ENCODE measurements at regions not wholly inside any gene's neighbourhood (a gene's known extent, or its start where the extent isn't known, plus 50 kb on each side); places are given as distances from the start of the nearest gene placed in this dataset.

DNA sequence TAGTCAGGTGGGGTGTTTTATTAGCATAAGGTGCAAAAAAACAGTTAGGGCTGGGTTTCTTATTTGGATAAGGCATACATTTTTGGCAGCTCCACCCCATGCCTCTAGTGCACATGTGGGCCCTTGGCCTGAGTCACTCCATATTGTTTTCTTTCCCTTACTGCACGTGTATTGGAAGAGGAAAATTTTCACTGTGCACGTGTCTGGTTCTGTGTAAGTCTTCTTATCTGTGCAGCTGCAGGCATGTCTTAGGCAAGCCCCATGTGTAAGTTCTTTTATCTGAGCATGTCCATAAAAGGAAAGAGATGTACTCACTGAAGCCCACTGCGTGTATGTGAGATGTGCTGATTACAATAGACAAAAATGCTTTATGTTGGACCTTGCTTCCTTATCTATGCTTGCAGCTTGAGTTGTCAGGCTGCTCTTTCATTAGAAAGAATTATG, 540.3 kb upstream of the IGFBP3 start:
- no peak for TF ChIP-seq CTCF (conservative IDR thresholded peaks at IDR 0.05; ENCODE audit: low read length)
- no peak for TF ChIP-seq EZH2phosphoT487 (IDR thresholded peaks at IDR 0.05; ENCODE audit: borderline replicate concordance)
